GM21528 (cell line): ENCODE measurements at regions not wholly inside any gene's neighbourhood (a gene's known extent, or its start where the extent isn't known, plus 50 kb on each side); places are given as distances from the start of the nearest gene placed in this dataset.
"Not testable (repeated sequence)": the region's sequence is repeated elsewhere in the genome, so short reads cannot be mapped to it uniquely, and the experiment has no call there.

ENCODE experiments used
- ATAC-seq: cut with Tn5 transposase; IDR thresholded peaks from one replicate; pipeline ENCODE4 v1.9.1; 2021; ENCODE audit warnings: mild to moderate bottlenecking, moderate library complexity; ENCODE audit not compliant: unreplicated experiment, low FRiP score

- ATAC-seq: no peak
Measured at GRCh38 chr20:22690000-22690399, 105.6 kb upstream of the FOXA2 start.

GRCh38 chr20:22690616-22691179 is 106.3 kb upstream of the FOXA2 start:
- ATAC-seq: no peak

- peak; percentile 86 for ATAC-seq
Measured at GRCh38 chr20:22691369-22692118, 107.2 kb upstream of the FOXA2 start.

GRCh38 chr20:22692119-22692475 is 107.7 kb upstream of the FOXA2 start:
- no peak for ATAC-seq

GRCh38 chr20:22692620-22693019 is 108.2 kb upstream of the FOXA2 start:
- ATAC-seq: not testable (repeated sequence)

- ATAC-seq: no peak
Measured at GRCh38 chr20:22696759-22697158, 112.4 kb upstream of the FOXA2 start.

GRCh38 chr20:22698259-22698842 is 114.0 kb upstream of the FOXA2 start:
- no peak for ATAC-seq

- ATAC-seq: no peak
Measured at GRCh38 chr20:22699396-22699795, 115.0 kb upstream of the FOXA2 start.

GRCh38 chr20:22700367-22700766 is 116.0 kb upstream of the FOXA2 start:
- no peak for ATAC-seq

- ATAC-seq: no peak
Measured at GRCh38 chr20:22701679-22702308, 117.4 kb upstream of the FOXA2 start.

- ATAC-seq: no peak
Measured at GRCh38 chr20:22703843-22704242, 119.5 kb upstream of the FOXA2 start.

GRCh38 chr20:22711971-22712755 is 127.8 kb upstream of the FOXA2 start:
- ATAC-seq: no peak

- ATAC-seq: no peak
Measured at GRCh38 chr20:22716821-22717351, 132.5 kb upstream of the FOXA2 start.

- ATAC-seq: no peak
Measured at GRCh38 chr20:22717466-22717865, 133.1 kb upstream of the FOXA2 start.

GRCh38 chr20:22719167-22719591 is 134.8 kb upstream of the FOXA2 start:
- no peak for ATAC-seq

- ATAC-seq: no peak
Measured at GRCh38 chr20:22720206-22720605, 135.8 kb upstream of the FOXA2 start.

GRCh38 chr20:22722811-22723210 is 138.4 kb upstream of the FOXA2 start:
- ATAC-seq: no peak

GRCh38 chr20:22723659-22724058 is 139.3 kb upstream of the FOXA2 start:
- no peak for ATAC-seq

GRCh38 chr20:22728146-22728745 is 143.9 kb upstream of the FOXA2 start:
- ATAC-seq: no peak

- no peak for ATAC-seq
Measured at GRCh38 chr20:22729180-22729579, 144.8 kb upstream of the FOXA2 start.
